NCI-H146 treated with DMSO at 0.1 percent for 48 hours (cell line): ENCODE measurements at regions not wholly inside any gene's neighbourhood (a gene's known extent, or its start where the extent isn't known, plus 50 kb on each side); places are given as distances from the start of the nearest gene placed in this dataset.

Experiments used
- DNase-seq: peaks from one replicate; lab custom pipeline; 2025; ENCODE audit not compliant: unreplicated experiment; lab: John Stamatoyannopoulos, UW

DNA sequence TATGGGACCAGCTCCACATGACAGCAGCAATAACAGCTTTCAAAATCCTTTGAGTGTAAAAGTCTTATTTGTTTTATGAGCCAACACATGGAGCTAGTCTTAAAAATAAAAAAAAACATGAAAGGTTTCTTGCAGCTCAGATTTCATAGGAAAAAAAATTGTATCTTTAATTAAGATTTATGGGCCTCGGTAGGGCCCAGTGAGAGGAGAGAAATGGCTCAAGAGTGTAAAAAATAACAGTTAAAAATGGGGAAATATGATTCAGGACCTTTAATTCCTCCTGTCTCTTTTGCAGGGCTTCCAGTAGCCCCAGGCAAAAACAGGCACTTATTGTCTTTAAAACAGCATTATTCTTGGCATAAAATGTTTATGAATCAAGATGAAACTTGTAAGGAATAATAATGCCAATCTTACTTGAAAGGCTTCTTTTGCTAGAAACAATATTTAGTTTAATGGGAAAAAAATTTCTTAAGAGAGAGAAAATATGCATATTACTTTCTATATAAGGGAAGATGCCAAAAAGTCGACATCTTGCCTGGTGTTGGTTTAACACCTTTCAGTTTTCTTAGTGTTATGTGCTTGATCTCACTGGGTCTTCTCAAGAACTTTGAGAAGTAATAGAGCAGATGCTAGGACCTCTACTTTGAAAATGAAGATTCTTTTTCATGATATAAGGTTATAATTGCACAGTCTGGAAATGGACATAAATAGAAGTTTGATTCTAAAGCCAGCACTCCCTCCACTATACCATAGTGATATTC lies 71.3 kb upstream of the SETBP1 start:
- no peak for DNase-seq

DNA sequence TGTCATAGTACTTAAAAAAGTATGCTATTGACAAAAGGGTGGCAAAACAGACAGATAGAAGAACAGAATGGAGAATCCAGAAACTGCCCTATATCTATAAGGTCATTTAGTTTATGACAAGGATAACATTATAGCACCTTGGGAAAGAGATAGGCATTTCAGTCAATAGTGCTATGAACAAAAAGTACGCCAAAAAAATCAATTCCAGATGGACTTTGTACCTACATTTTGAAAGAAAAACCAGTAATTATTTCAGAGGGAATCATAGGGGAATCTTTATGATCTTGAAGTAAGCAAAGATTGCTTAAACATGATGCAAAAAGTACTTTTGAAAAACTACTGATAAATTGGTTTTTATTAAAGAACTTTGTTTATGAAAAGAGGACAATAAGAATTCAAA lies 59.9 kb upstream of the SETBP1 start:
- no peak for DNase-seq

DNA sequence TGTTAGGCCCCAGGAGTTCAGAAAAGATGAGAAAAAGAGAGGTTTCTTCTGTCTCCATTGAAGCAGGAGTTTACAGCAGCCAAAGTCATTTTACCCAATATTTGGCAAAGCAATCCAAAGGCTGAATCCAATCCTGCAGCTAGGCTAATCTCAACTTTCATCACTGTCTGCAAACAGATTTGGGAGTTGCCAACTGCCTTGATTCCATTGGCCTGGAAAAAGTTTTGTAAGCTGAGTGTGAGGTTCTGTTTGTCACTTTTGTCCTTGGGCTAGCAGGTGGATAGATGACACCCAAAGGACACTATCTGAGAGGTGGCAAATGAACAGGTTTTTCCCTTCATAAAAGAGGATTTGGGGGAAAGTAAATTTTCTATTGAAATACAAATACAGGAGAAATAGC lies 56.6 kb upstream of the SETBP1 start:
- no peak for DNase-seq

- peak; percentile 20 for DNase-seq
Observed at GRCh38 chr18:44625386-44625785, 55.3 kb upstream of the SETBP1 start.

DNA sequence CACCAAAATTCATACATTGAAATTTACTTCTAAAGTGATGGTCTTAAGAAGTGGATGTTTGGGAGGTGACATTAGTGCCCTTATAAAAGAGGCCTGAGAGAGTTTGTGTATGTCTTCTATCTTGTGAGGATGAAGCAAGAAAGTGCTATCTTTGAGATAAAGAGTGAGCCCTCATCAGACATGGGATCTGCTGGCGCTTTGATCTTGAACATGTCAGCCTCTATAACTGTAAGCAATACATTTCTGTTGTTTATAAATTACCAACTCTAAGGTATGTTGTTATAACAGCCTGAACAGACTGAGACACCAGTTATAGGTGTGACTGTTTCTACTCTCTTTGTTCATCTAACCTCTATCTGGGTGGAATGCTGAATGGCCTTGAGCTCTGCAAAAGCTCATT lies 54.5 kb upstream of the SETBP1 start:
- no peak for DNase-seq

GRCh38 chr18:44626807-44627206 lies 53.9 kb upstream of the SETBP1 start:
- no peak for DNase-seq

DNA sequence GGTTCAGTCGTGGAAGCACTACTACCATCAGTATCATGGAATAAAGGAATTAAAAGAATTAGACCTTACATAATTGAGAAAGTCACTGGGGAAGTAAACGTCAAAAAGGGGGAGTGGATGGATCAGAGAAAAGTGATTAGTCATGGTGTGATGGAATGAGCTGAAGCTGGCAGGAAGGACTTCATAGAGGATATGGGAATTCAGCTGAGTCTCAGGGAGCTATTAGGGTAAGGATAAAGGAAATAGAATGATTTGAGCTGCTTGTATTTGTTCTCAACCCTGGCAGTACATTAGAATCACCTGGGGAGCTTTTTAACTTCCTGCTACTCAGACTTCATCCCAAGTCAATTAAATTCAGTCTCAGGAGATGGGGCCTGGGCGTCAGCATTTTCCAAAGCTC lies 53.4 kb upstream of the SETBP1 start:
- no peak for DNase-seq

- DNase-seq: no peak
Observed at GRCh38 chr18:44629406-44629805, 51.3 kb upstream of the SETBP1 start.

DNA sequence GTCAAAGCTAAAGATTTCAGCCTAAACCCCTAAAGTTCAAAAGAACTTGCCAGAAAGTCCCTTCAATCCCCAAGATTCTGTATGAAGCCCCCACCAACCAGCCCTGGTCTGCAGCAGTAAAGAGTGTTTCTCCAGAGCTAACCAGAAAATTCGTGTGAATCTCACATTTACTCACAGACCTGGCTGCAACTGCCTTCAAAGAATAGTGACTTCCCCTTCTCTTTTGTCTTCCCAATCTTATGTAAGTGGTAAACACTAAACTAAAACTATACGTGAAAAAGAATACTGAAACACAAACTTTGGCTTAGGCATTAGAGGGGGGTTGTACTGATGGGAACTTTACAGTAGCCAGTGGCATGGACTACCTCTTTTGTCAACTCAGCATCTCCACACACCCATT lies 50.6 kb upstream of the SETBP1 start:
- DNase-seq: no peak
